Activated naive CD4-positive, alpha-beta T cell treated with anti-CD3 and anti-CD28 coated beads for 36 hours (primary cell): ENCODE measurements at regions not wholly inside any gene's neighbourhood (a gene's known extent, or its start where the extent isn't known, plus 50 kb on each side); places are given as distances from the start of the nearest gene placed in this dataset.

Source experiments
- CTCF ChIA-PET: fragments of 350-600 bp; sonication (Branson Sonifier 250); formaldehyde crosslinking; loops from one replicate; lab custom pipeline; 2021; ENCODE audit warnings: antibody characterized with exemption; lab: Charles Lee
- DNase-seq: peaks from one replicate; pipeline ENCODE4 v3.0.0-alpha.2; 2020
- H3K27ac Mint-ChIP-seq: one replicate; pipeline ENCODE4 v1.8.0; 2021; ENCODE audit warnings: mild to moderate bottlenecking, mixed read lengths
- H3K27me3 Mint-ChIP-seq: one replicate; pipeline ENCODE4 v1.8.0; 2021; ENCODE audit warnings: low read depth, mixed read lengths
- H3K36me3 Mint-ChIP-seq: one replicate; pipeline ENCODE4 v1.8.0; 2021; ENCODE audit warnings: low read depth, mixed read lengths
- H3K4me1 Mint-ChIP-seq: one replicate; pipeline ENCODE4 v1.8.0; 2021; ENCODE audit warnings: low read depth, mixed read lengths
- H3K4me3 Mint-ChIP-seq: one replicate; pipeline ENCODE4 v1.8.0; 2021; ENCODE audit warnings: mild to moderate bottlenecking, moderate library complexity, mixed read lengths
- H3K9me3 Mint-ChIP-seq: one replicate; pipeline ENCODE4 v1.8.0; 2021; ENCODE audit warnings: mixed read lengths
- intact Hi-C: fragments of 100-400 bp; cut with micrococcal nuclease; formaldehyde crosslinking; loops from one replicate; pipeline ENCODE4 v1.15.1; 2023

DNA sequence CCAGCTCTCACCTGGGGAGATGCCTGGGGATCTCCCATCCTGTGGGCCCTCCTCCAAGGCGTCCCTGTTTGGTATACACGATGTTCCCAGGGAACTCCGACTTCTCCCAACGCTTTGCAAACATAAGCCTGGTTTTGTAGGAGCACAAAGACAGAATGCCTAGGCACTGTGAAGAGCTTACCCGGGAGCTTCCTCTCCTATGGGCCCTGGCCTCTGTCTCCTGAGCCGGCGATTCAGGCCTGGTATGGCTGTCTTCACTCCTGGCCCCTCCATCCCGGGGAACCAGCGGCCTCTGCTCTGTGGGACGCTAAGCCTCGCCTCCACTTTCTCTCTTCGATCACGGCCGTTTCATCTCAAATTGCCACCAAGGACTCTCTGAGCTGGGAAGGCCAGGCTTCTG lies 59.6 kb upstream of the ACTRT2 start:
- CTCF ChIA-PET: no interaction called here
- Mint-ChIP-seq H3K9me3 (peaks cover 9% of the 10 kb centered on the region), H3K4me3 (no peak overlapping the region), H3K27ac (no peak overlapping the region), H3K4me1 (no peaks in the 10 kb centered on the region), H3K36me3 (no peaks in the 10 kb centered on the region), H3K27me3 (no peaks in the 10 kb centered on the region)
- DNase-seq: no peak
- intact Hi-C loops: no loop called here

DNA sequence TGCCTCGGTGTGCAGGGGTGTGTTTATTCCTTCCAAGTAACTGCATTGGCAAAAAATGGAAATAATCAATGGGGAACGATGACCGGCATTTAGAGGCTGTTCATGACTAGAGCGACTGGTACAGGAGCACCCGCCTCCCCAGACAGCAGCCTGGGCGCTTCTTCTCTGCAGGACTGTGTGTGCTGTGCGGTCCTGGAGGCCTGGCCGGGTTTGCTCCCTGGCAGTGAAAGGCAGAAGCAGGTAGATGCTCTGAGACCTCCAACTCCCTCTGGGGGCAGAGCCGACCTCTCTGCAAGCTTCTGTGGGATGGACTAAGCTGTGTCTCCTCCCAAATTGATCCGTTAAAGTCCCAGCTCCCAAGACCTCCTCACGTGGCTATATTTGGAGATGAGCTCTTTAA lies 59.2 kb upstream of the ACTRT2 start:
- Mint-ChIP-seq H3K27me3 (no peaks in the 10 kb centered on the region), H3K9me3 (peaks cover 7% of the 10 kb centered on the region), H3K27ac (no peak overlapping the region), H3K4me3 (no peak overlapping the region), H3K4me1 (no peaks in the 10 kb centered on the region), H3K36me3 (no peaks in the 10 kb centered on the region)
- DNase-seq: no peak
- CTCF ChIA-PET: no interaction called here
- intact Hi-C loops: no loop called here

DNA sequence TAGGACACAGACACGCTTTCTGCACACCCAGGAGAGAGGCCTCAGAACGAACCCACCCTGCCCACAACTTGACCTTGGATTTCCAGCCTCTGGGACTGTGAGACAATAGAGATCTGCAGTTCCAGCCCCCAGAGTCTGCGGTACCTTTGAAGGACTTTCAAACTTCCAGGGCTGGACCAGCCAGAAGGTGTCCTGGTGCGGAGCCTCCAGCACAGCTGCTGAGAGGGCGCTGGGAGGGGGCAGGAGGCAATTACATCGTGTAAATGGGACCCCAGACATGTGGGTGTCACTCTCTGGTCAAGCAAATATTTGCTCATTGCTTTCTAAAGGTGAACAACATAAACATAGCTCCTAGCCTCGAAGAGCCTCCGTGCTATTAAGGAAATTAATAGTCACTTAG lies 58.7 kb upstream of the ACTRT2 start:
- CTCF ChIA-PET: no interaction called here
- intact Hi-C loops: no loop called here
- Mint-ChIP-seq H3K27ac (no peak overlapping the region), H3K9me3 (peaks cover 6% of the 10 kb centered on the region), H3K4me1 (no peaks in the 10 kb centered on the region), H3K27me3 (no peaks in the 10 kb centered on the region), H3K36me3 (no peaks in the 10 kb centered on the region), H3K4me3 (no peak overlapping the region)
- no peak for DNase-seq

- Mint-ChIP-seq H3K4me3 (no peak overlapping the region), H3K4me1 (no peaks in the 10 kb centered on the region), H3K27ac (no peak overlapping the region), H3K36me3 (no peaks in the 10 kb centered on the region), H3K27me3 (no peaks in the 10 kb centered on the region), H3K9me3 (peaks cover 2% of the 10 kb centered on the region)
- intact Hi-C loops: no loop called here
- no peak for DNase-seq
- CTCF ChIA-PET: no interaction called here
Measured at GRCh38 chr1:2962946-2963345, 58.3 kb upstream of the ACTRT2 start.

- no peak for DNase-seq
- H3K9me3 Mint-ChIP-seq: no peaks in the 10 kb centered on the region
- H3K4me3 Mint-ChIP-seq: no peak overlapping the region
- H3K27ac Mint-ChIP-seq: no peak overlapping the region
- CTCF ChIA-PET: no interaction called here
- no peaks in the 10 kb centered on the region for H3K4me1 Mint-ChIP-seq
- intact Hi-C loops: no loop called here
- no peaks in the 10 kb centered on the region for H3K36me3 Mint-ChIP-seq
- peaks cover 2% of the 10 kb centered on the region for H3K27me3 Mint-ChIP-seq
Measured at GRCh38 chr1:2965676-2966075, 55.6 kb upstream of the ACTRT2 start.

DNA sequence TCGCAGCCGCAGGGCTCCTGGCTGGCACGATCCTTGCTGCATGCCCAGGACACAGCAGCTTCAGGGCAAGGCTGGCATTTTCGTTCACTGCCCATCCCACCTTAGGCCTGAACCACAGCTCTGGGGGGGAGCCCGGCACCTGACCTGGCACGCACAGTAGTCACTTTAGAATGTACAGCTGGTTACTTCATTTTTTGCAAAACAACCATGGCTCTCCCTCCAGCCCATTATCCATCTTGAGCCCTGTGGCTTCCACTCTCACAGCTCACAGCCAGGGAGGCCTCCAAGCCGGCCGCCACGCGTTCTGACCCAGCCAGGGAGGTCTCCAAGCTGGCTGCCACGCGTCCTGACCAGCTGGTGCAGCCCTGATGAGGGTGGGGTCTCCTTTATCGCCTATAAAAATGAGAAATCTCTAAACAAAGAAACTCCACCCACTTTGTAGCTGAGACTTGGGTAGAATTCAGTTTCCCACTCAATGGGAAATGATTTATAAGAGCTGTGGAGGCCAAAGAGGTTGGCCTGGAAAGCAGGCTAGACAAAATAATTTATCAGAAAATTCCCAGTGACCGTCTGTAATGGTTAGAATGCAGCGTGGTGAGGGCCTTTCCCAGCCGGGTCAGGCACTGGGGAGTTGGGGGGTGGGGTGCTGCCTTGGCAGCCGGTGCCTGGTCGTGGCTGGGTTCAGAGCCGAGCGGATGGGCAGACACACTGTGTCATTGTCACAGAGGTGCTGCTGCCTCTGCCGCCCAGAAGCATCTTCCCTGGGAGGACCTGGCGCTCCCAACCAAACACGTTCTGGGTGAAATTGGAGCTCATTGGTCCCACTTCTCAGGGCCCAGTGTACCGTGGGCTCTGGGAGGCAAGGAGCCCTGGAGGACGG lies 54.6 kb upstream of the ACTRT2 start:
- Mint-ChIP-seq H3K4me1 (no peaks in the 10 kb centered on the region), H3K27ac (no peak overlapping the region), H3K27me3 (peaks cover 2% of the 10 kb centered on the region), H3K4me3 (no peak overlapping the region), H3K36me3 (no peaks in the 10 kb centered on the region), H3K9me3 (no peaks in the 10 kb centered on the region)
- no peak for DNase-seq
- intact Hi-C loops: no loop called here
- CTCF ChIA-PET: no interaction called here

GRCh38 chr1:2967329-2967725 lies 53.9 kb upstream of the ACTRT2 start:
- CTCF ChIA-PET: no interaction called here
- no peak for DNase-seq
- Mint-ChIP-seq H3K4me3 (no peak overlapping the region), H3K27me3 (peaks cover 2% of the 10 kb centered on the region), H3K9me3 (no peaks in the 10 kb centered on the region), H3K4me1 (no peaks in the 10 kb centered on the region), H3K27ac (no peak overlapping the region), H3K36me3 (no peaks in the 10 kb centered on the region)
- intact Hi-C loops: no loop called here

DNA sequence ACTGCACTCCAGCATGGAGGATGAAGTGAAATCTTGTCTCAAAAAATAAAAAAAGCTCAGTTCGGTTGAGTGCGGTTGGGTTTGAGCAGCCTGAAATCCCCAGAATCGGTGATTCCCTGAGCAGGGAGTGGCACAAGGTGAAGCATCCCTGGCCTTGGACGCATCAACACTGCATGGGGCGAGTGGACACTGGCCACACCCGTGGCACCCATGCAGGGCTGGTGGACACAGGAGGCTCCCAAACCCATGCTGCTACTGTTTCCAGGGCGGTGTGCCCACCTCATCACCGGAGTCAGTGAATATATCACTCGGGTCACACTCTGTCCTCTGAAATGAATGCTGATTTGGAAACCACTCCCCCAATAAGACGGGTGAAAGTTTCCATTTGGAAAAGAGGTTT lies 53.4 kb upstream of the ACTRT2 start:
- no peak for DNase-seq
- Mint-ChIP-seq H3K4me3 (no peak overlapping the region), H3K27ac (no peak overlapping the region), H3K27me3 (peaks cover 2% of the 10 kb centered on the region), H3K4me1 (no peaks in the 10 kb centered on the region), H3K9me3 (no peaks in the 10 kb centered on the region), H3K36me3 (no peaks in the 10 kb centered on the region)
- intact Hi-C loops: no loop called here
- CTCF ChIA-PET: no interaction called here

- Mint-ChIP-seq H3K36me3 (no peaks in the 10 kb centered on the region), H3K9me3 (no peaks in the 10 kb centered on the region), H3K4me3 (no peak overlapping the region), H3K4me1 (no peaks in the 10 kb centered on the region), H3K27ac (no peak overlapping the region), H3K27me3 (peaks cover 2% of the 10 kb centered on the region)
- CTCF ChIA-PET: no interaction called here
- DNase-seq: no peak
- intact Hi-C loops: no loop called here
Measured at GRCh38 chr1:2968471-2968881, 52.8 kb upstream of the ACTRT2 start.

DNA sequence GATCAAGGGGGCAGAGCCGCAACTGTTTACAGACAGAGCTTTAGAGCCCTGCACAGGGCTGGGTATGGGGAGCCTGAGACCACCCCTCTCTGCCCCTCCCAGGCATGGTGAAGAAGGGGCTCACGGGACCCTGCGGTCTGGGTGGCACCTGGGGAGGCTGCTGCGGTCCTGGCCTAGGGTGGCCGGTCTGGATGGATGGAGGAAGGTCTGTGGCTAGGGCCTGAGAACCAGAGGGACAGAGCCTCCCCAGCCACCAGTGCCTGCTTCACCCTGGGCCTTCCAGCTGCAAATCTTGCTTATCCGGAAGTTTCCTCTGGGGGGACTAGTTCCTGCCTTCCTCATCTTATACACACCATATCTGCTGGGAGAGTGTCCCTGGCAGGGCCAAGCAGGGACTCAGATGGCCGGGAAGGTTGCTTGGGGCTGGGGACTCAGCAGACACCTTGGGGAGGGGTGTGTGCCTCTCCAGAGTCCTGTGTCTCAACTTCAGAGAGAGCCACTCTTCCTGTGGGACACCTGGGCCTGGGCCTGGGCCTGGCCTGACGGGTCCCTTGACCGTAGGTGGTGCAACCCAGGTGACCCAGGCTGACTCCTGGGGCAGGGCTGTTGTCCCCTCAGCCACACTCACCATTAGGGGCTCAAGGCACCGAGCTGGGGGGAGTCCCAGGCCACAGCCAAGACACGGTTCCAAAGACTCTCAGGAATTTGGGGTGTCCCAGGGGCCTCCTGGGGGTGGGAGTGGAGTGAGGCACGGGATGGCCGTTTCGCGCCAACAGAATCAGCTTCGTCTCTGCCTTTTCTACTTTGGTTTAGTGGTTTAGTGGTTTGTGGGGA lies 52.0 kb upstream of the ACTRT2 start:
- H3K4me3 Mint-ChIP-seq: no peak overlapping the region
- intact Hi-C loops: no loop called here
- H3K27ac Mint-ChIP-seq: no peak overlapping the region
- peaks cover 2% of the 10 kb centered on the region for H3K27me3 Mint-ChIP-seq
- no peaks in the 10 kb centered on the region for H3K9me3 Mint-ChIP-seq
- H3K36me3 Mint-ChIP-seq: no peaks in the 10 kb centered on the region
- no peaks in the 10 kb centered on the region for H3K4me1 Mint-ChIP-seq
- DNase-seq: no peak
- CTCF ChIA-PET: no interaction called here

- intact Hi-C loops: no loop called here
- CTCF ChIA-PET: no interaction called here
- no peaks in the 10 kb centered on the region for H3K4me1 Mint-ChIP-seq
- no peak overlapping the region for H3K27ac Mint-ChIP-seq
- peaks cover 2% of the 10 kb centered on the region for H3K27me3 Mint-ChIP-seq
- H3K36me3 Mint-ChIP-seq: no peaks in the 10 kb centered on the region
- DNase-seq: no peak
- no peaks in the 10 kb centered on the region for H3K9me3 Mint-ChIP-seq
- H3K4me3 Mint-ChIP-seq: no peak overlapping the region
Measured at GRCh38 chr1:2969845-2970291, 51.4 kb upstream of the ACTRT2 start.

GRCh38 chr1:2970311-2971071 lies 50.8 kb upstream of the ACTRT2 start:
- Mint-ChIP-seq H3K27ac (no peak overlapping the region), H3K36me3 (no peaks in the 10 kb centered on the region), H3K27me3 (peaks cover 2% of the 10 kb centered on the region), H3K9me3 (no peaks in the 10 kb centered on the region), H3K4me3 (no peak overlapping the region), H3K4me1 (no peaks in the 10 kb centered on the region)
- CTCF ChIA-PET: no interaction called here
- peak; percentile 1 for DNase-seq
- intact Hi-C loops: no loop called here
